SK-N-MC (cell line): ENCODE measurements at regions not wholly inside any gene's neighbourhood (a gene's known extent, or its start where the extent isn't known, plus 50 kb on each side); places are given as distances from the start of the nearest gene placed in this dataset.

Experiments
- EZH2 ChIP-seq: fragments of 200-600 bp; sonication (generic); IDR thresholded peaks from one replicate; pipeline ENCODE4 v1.6.1; 2017; ENCODE audit warnings: antibody characterized with exemption
- FOXP2 ChIP-seq: optimal IDR thresholded peaks from 2 replicates; pipeline ENCODE3; 2011; ENCODE audit warnings: mild to moderate bottlenecking, moderate library complexity; ENCODE audit not compliant: insufficient read depth; ENCODE audit errors: extremely low read length, control extremely low read depth
- POLR2AphosphoS5 ChIP-seq: IDR thresholded peaks from 2 replicates; pipeline ENCODE4 v1.6.1; 2012; ENCODE audit warnings: mild to moderate bottlenecking, low read depth, low read length, borderline replicate concordance

DNA sequence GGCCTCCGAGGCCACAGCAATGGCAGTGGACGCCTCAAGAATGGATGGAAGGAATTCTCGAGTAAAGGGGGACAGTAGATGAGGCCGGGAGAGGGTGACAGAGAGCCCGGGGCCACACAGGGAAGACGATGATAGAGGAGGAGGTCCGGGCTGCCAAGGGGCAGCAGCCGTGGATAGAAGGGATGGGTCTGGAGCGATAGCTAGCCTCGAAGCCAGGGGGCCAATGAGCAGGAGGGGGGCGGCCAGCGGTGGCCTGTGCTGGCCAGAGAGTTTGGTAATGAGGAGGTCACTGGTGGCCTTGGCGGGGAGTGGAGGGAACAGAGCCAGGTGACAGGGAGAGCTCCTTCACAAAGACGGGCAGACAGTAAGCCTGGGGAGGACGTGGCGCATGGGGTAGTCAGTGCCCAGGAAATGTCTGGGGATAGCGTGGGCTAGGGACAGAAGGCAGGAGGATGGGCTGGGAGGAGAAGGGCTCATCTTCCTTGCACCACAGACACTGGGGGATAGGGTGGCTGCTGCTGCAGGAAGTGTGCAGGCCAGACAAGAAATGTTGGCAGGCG, 87.8 kb upstream of the ASB18 start:
- no peak for TF ChIP-seq POLR2AphosphoS5
- TF ChIP-seq EZH2, result no peak
- no peak for TF ChIP-seq FOXP2
